Kidney (tissue), 13 donors: ENCODE measurements at regions not wholly inside any gene's neighbourhood (a gene's known extent, or its start where the extent isn't known, plus 50 kb on each side); places are given as distances from the start of the nearest gene placed in this dataset.

Experiments used
- DNase-seq, 5 donors: peaks; one replicate each; pipeline ENCODE4 v3.0.0-alpha.2; 2013 to 2020
- FAIRE-seq: peaks from 2 replicates; lab custom pipeline; 2012; peaks lifted over from hg19 to GRCh38; lab: Jason Lieb, UNC
- H3K27ac ChIP-seq, 2 donors: one replicate each; pipeline ENCODE4 v1.7.0; 2013; ENCODE audit warnings: low read depth in 2 of 2, low read length in 2 of 2, inconsistent platforms in 1 of 2
- H3K27me3 ChIP-seq: one replicate; pipeline ENCODE4 v1.7.1; 2013; ENCODE audit warnings: low read length, inconsistent platforms; ENCODE audit not compliant: control insufficient read depth, insufficient read depth
- H3K36me3 ChIP-seq, 3 donors: one replicate each; pipeline versions ENCODE4 v1.7.0 to v1.7.1; 2013; ENCODE audit warnings: low read length in 3 of 3, control low read depth in 1 of 3, inconsistent platforms in 1 of 3; ENCODE audit not compliant: insufficient read depth in 3 of 3, control insufficient read depth in 2 of 3
- H3K4me1 ChIP-seq, 3 donors: one replicate each; pipeline versions ENCODE4 v1.7.0 to v1.7.1; 2013; ENCODE audit warnings: low read length in 3 of 3, inconsistent platforms in 1 of 3, low read depth in 1 of 3; ENCODE audit not compliant: control insufficient read depth in 2 of 3, insufficient read depth in 2 of 3
- H3K4me3 ChIP-seq, 3 donors: one replicate each; pipeline versions ENCODE4 v1.7.0 to v1.8.1; 2013; ENCODE audit warnings: low read length in 3 of 3, control low read depth in 1 of 3, inconsistent platforms in 1 of 3
- H3K9ac ChIP-seq, 3 donors: one replicate each; pipeline versions ENCODE4 v1.7.0 to v1.7.1; 2013; ENCODE audit warnings: low read length in 3 of 3, control low read depth in 1 of 3, inconsistent platforms in 1 of 3
- H3K9me3 ChIP-seq, 3 donors: one replicate each; pipeline versions ENCODE4 v1.7.0 to v1.7.1; 2013; ENCODE audit warnings: low read length in 3 of 3, control low read depth in 1 of 3, inconsistent platforms in 1 of 3; ENCODE audit not compliant: control insufficient read depth in 2 of 3, insufficient read depth in 1 of 3
- CTCF ChIP-seq: IDR thresholded peaks from 3 replicates; pipeline ENCODE4 v1.5.1; 2012; ENCODE audit warnings: mild to moderate bottlenecking, moderate library complexity, borderline replicate concordance; ENCODE audit not compliant: insufficient read depth; ENCODE audit errors: extremely low read depth
- intact Hi-C: fragments of 100-400 bp; cut with DNase I; formaldehyde crosslinking; loops from one replicate; pipeline ENCODE4 v1.11.1; 2022
- donor health status: control.
- donor health status: control.
- donor health status: control.
- donor health status: control.
- donor health status: control.
- donor health status: DM: yes; HTN: yes; CAD: no.
- donor health status: Normal renal cell carcinoma (clear cell type).

- H3K4me3 ChIP-seq: no peak overlapping the region
- intact Hi-C loops: no loop called here
- no peak for TF ChIP-seq CTCF
- H3K9me3 ChIP-seq: no peaks in the 10 kb centered on the region
- peak in 1 of 5 donors; percentile 1 for DNase-seq
- no peak for FAIRE-seq
- H3K27me3 ChIP-seq: no peaks in the 10 kb centered on the region
- no peak overlapping the region for H3K27ac ChIP-seq
- no peaks in the 10 kb centered on the region for H3K36me3 ChIP-seq
- no peak overlapping the region for H3K9ac ChIP-seq
- no peaks in the 10 kb centered on the region for H3K4me1 ChIP-seq
Measured at GRCh38 chr16:55002419-55002818, 71.8 kb downstream of the IRX5 start.

- no peaks in the 10 kb centered on the region for H3K36me3 ChIP-seq
- no peaks in the 10 kb centered on the region for H3K9me3 ChIP-seq
- intact Hi-C loops: no loop called here
- no peak overlapping the region for H3K4me3 ChIP-seq
- no peak overlapping the region for H3K27ac ChIP-seq
- TF ChIP-seq CTCF: no peak
- no peaks in the 10 kb centered on the region for H3K4me1 ChIP-seq
- H3K27me3 ChIP-seq: no peaks in the 10 kb centered on the region
- FAIRE-seq (no peak), DNase-seq (no peak)
- H3K9ac ChIP-seq: no peak overlapping the region
Measured at GRCh38 chr16:55003306-55003705, 72.6 kb downstream of the IRX5 start.

GRCh38 chr16:55003916-55004315, 73.3 kb downstream of the IRX5 start:
- H3K27me3 ChIP-seq: no peaks in the 10 kb centered on the region
- no peaks in the 10 kb centered on the region for H3K4me1 ChIP-seq
- H3K27ac ChIP-seq: no peak overlapping the region
- no peaks in the 10 kb centered on the region for H3K9me3 ChIP-seq
- no peak for FAIRE-seq
- intact Hi-C loops: no loop called here
- no peaks in the 10 kb centered on the region for H3K36me3 ChIP-seq
- no peak for TF ChIP-seq CTCF
- no peak overlapping the region for H3K4me3 ChIP-seq
- no peak overlapping the region for H3K9ac ChIP-seq
- no peak for DNase-seq

- Histone ChIP-seq H3K9me3 (no peaks in the 10 kb centered on the region), H3K27me3 (no peaks in the 10 kb centered on the region), H3K4me3 (no peak overlapping the region), H3K36me3 (no peaks in the 10 kb centered on the region), H3K4me1 (no peaks in the 10 kb centered on the region), H3K9ac (no peak overlapping the region), H3K27ac (no peak overlapping the region)
- no peak for TF ChIP-seq CTCF
- intact Hi-C loops: no loop called here
- no peak for DNase-seq
- no peak for FAIRE-seq
Measured at GRCh38 chr16:55007504-55007903, 76.8 kb downstream of the IRX5 start.
